GM18873 (cell line): ENCODE measurements at regions not wholly inside any gene's neighbourhood (a gene's known extent, or its start where the extent isn't known, plus 50 kb on each side); places are given as distances from the start of the nearest gene placed in this dataset.

Experiments
- ATAC-seq: cut with Tn5 transposase; IDR thresholded peaks from one replicate; pipeline ENCODE4 v1.9.1; 2021; ENCODE audit warnings: mild to moderate bottlenecking, moderate library complexity, moderate number of reproducible peaks; ENCODE audit not compliant: unreplicated experiment, low FRiP score

GRCh38 chr14:95388699-95389098 is 69.0 kb upstream of the CLMN start:
- no peak for ATAC-seq

DNA sequence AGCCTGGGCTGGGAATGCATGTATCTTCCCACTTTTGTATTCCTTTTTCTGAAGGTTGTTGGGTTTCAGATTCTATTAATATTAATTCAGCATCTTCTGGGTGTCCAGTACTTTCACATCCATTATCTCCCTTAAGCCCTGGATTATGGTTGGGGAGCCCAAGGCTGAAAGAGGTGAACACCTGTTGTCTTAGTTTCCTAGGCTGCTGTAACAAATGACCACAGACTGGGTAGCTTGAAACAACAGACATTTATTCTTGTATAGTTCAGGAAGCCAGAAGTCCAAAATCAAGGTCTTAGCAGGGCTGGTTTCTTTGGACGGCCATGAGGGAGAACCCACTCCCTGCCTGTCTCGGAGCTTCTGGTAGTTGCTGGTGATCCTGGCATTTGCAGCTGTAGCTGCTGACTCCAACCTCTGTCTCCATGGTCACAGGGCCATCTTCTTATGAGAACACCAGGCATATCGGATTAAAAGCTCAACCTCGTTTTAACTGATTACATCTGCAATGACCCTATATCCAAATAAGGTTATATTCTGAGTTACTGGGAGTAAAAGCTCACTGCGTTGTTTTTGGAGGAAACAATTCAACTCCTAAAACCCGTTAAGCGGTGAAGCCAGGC is 68.2 kb upstream of the CLMN start:
- no peak for ATAC-seq

DNA sequence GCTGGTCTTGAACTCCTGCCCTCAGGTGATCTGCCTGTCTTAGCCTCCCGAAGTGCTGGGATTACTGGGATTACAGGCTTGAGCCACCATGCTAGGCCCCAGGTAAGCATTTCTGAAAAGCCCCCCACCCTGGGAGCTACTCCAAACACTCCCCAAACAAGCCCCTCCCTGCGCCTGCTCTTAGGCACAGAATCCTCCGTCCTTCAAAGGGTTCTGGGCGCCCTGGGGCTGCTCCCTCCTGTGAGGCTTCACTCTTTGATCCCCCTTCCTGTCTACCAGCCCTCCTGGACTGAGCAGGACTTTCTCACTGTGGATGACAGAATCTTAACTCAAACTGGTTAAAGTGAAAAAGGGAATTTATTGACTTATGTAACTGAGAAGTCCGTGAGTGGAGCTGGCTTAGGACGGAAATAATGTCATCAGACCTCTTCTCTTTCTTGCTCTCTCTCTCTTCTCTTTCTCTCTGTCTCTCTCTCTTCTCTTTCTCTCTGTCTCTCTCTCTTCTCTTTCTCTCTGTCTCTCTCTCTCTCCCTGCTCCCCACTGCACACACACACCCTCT is 66.9 kb upstream of the CLMN start:
- ATAC-seq, result no peak

DNA sequence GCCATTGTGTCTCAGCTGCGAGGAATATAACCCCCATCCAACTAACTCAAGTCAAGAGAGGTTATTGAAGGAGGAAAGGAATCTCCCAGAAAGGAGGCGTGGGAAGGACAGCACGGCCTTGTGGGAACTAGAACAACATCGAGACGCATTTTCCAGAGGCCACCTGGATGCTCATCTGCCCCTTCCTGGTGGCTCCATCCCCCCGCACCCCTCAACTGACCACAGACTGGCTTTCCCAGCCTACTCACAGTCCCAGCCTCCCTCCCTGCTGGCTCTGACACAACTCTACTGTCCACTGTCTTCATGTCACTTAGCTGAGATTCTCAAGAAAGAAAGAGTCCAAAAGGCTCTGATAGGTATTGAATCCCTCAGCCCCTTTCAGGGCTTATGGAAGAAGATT is 66.0 kb upstream of the CLMN start:
- ATAC-seq, result no peak

- ATAC-seq, result no peak
Observed at GRCh38 chr14:95382747-95383146, 63.0 kb upstream of the CLMN start.

- ATAC-seq, result no peak
Observed at GRCh38 chr14:95381726-95382125, 62.0 kb upstream of the CLMN start.

DNA sequence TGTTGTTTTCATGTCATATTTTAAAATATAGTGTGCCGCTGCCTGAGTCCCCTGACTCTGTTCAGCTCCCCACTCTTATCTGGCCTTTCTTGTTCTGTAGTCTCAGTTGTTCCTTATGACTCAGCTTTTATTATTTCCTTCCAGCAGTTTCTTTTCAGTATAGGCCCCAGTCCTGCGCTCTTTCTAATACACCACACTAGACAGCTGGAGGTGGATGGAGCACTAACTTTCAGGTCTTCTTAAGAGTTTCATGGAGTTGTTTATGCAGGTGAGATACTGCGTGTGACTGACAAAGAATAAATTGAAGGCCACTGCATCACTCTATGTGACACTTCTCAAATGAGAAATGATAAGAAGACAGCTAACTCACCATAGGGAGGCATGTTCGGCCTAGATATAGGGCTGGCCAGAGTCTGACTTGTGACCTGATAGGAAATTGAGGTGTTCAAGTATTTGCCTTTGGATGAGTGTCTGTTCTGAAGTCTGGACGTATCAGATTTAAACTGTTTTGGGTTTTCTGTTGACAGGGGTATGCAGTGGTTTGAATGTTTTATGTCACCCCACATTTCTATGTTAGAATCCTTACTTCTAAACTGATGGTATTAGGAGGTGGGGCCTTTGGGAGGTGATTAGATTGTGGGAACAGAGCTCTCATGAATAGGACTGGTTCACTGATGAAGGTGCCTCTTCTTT is 60.8 kb upstream of the CLMN start:
- no peak for ATAC-seq

DNA sequence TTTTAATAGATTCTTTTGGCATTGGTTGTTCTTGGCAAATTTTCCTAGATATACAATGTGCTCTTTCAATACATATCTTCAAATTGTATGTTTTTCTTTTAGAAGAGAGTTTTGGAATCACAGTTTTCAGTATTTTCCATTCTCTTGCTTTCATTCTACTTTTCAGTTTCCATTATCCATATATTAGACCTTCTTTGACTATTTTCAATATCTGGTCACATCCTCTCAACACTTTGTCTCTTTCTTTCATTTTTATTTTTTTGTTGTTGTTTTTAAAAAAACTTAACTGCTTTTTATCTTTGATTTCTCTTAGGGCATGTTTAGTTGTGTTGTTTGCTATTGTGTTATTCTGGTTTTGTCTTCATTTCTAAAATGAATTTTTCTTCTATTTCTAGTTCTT is 59.9 kb upstream of the CLMN start:
- no peak for ATAC-seq

DNA sequence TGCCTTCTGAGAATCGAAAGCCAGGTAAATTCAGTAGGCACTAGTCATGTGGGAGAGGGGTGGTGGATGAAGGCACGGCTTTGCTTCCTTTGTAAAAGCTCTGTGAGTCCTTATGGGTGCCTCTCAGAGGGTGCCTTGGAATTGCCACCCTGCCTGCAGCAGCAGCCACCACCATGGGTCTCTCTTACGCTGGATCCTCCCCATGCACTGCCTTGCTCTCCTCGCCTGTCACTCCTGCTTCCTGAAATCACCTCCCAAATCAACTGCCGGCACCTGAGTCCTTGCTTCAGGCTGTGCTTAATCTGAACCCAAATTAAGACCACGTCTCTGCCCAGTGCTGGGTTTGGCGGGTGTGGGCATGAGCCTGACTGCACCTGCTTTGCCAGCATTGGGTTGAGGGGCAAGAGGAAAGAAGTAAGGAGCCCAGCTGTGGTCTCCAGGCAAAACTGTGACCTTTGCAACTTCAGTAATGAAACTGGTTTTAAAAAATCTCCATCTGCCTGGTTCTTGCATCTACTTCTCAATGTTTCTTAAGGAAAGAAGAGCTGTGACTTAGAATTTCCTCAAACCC is 55.9 kb upstream of the CLMN start:
- ATAC-seq, result no peak

GRCh38 chr14:95374239-95374997 is 54.7 kb upstream of the CLMN start:
- ATAC-seq, result no peak

- no peak for ATAC-seq
Observed at GRCh38 chr14:95370076-95370475, 50.4 kb upstream of the CLMN start.
